AG04449 (cell line): ENCODE measurements at regions not wholly inside any gene's neighbourhood (a gene's known extent, or its start where the extent isn't known, plus 50 kb on each side); places are given as distances from the start of the nearest gene placed in this dataset.

Experiments used
- CTCF ChIA-PET: fragments of 350-600 bp; formaldehyde crosslinking; extraction: SDS; loops from one replicate; lab custom pipeline; 2021; ENCODE audit warnings: antibody characterized with exemption; lab: Yijun Ruan, JAX
- POLR2A ChIA-PET: fragments of 400-600, 350-600 bp; formaldehyde crosslinking; extraction: SDS; loops from one replicate; lab custom pipeline; 2020; ENCODE audit warnings: antibody characterized with exemption, inconsistent platforms; lab: Yijun Ruan, JAX
- DNase-seq: peaks from one replicate; pipeline ENCODE4 v3.0.0-alpha.2; 2010; ENCODE audit warnings: low read depth, low spot score
- H3K4me3 ChIP-seq: 2 replicates; pipeline ENCODE4 v1.5.1; 2011; ENCODE audit warnings: low read depth, mild to moderate bottlenecking, control low read depth, low read length
- CTCF ChIP-seq: IDR thresholded peaks from one replicate; pipeline ENCODE4 v1.5.1; 2011; ENCODE audit warnings: mild to moderate bottlenecking, moderate library complexity, low read length, control low read depth, inconsistent platforms; ENCODE audit not compliant: insufficient read depth; ENCODE audit errors: missing control alignments

- no peak for TF ChIP-seq CTCF
- no peak overlapping the region for H3K4me3 ChIP-seq
- POLR2A ChIA-PET, result no interaction called here
- DNase-seq, result no peak
- CTCF ChIA-PET, result no interaction called here
Measured at GRCh38 chrX:10983526-10983925, 127.6 kb upstream of the HCCS start.

GRCh38 chrX:10984213-10984612, 126.9 kb upstream of the HCCS start:
- POLR2A ChIA-PET, result no interaction called here
- no peak for TF ChIP-seq CTCF
- CTCF ChIA-PET, result no interaction called here
- no peak for DNase-seq
- H3K4me3 ChIP-seq, result no peak overlapping the region

DNA sequence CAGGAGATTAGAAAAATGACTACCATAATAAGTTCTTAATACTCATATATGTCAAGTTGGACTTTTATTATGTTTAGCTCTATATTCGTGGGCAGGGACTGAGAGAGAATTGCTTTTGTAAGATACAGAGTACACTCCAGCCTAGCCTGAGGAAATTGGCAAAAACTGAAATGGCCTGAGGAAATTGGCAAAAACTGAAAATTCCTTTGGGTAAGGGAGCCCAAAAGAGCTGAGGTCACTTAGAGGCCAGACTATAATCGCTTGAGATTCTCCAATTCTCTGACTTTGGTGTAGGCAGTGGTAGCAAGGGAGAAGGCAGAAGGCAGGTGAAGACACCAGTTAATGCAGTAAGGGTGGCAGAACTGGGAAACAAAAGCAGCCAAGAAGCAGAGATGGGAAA, 124.5 kb upstream of the HCCS start:
- no peak for TF ChIP-seq CTCF
- ChIA-PET CTCF (no interaction called here), POLR2A (no interaction called here)
- no peak overlapping the region for H3K4me3 ChIP-seq
- DNase-seq, result no peak

- H3K4me3 ChIP-seq, result no peak overlapping the region
- DNase-seq, result no peak
- CTCF ChIA-PET, result no interaction called here
- POLR2A ChIA-PET, result no interaction called here
- no peak for TF ChIP-seq CTCF
Measured at GRCh38 chrX:10988653-10989052, 122.5 kb upstream of the HCCS start.

GRCh38 chrX:10989386-10989785, 121.7 kb upstream of the HCCS start:
- ChIA-PET CTCF (no interaction called here), POLR2A (no interaction called here)
- H3K4me3 ChIP-seq, result no peak overlapping the region
- no peak for TF ChIP-seq CTCF
- no peak for DNase-seq

DNA sequence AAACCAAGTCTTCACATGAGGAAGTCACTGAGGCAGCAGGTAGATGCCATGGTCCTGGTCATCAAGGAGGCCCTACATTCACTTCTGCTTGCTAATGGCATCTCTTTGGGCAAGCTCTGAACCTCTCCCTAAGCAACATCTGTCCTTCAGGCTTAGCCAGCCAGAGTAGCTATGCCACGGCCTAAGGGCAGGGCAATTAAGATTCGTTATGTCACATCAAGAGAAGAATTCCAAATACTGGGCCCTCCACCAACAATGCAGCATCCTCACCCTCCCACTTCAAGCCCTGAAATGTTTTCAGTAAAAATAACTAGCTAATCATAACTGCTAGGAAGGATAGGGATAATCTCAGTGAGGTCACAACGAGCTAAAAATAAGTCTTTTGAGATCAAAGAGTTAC, 120.7 kb upstream of the HCCS start:
- ChIA-PET POLR2A (no interaction called here), CTCF (no interaction called here)
- H3K4me3 ChIP-seq, result no peak overlapping the region
- DNase-seq, result no peak
- no peak for TF ChIP-seq CTCF
